Muscle of leg (tissue), 3 donors: ENCODE measurements at regions not wholly inside any gene's neighbourhood (a gene's known extent, or its start where the extent isn't known, plus 50 kb on each side); places are given as distances from the start of the nearest gene placed in this dataset.

Experiments used
- DNase-seq: peaks from one replicate; pipeline ENCODE4 v3.0.0; 2013
- H3K27ac ChIP-seq: one replicate; pipeline ENCODE4 v1.5.1; 2013; ENCODE audit warnings: mild to moderate bottlenecking, low read length, control low read depth
- H3K27me3 ChIP-seq: one replicate; pipeline ENCODE4 v1.6.1; 2013; ENCODE audit warnings: low read length; ENCODE audit not compliant: control insufficient read depth, insufficient read depth
- H3K36me3 ChIP-seq: one replicate; pipeline ENCODE4 v1.6.1; 2013; ENCODE audit warnings: low read length; ENCODE audit not compliant: control insufficient read depth, insufficient read depth
- H3K4me1 ChIP-seq: one replicate; pipeline ENCODE4 v1.6.1; 2013; ENCODE audit warnings: low read length; ENCODE audit not compliant: control insufficient read depth, insufficient read depth
- H3K4me3 ChIP-seq: one replicate; pipeline ENCODE4 v1.5.1; 2013; ENCODE audit warnings: low read length, control low read depth
- H3K9me3 ChIP-seq: replicated peaks from 2 replicates; pipeline ENCODE4 v1.6.1; 2013; ENCODE audit warnings: low read depth, low read length; ENCODE audit not compliant: control insufficient read depth
- WGBS: methylation state at CpG from one replicate; pipeline ENCODE4 v1.1.5; 2013; ENCODE audit warnings: missing lambda C conversion rate; ENCODE audit not compliant: insufficient coverage; 5-methylcytosine and 5-hydroxymethylcytosine counted together

GRCh38 chr6:23016696-23017095 lies 447.3 kb downstream of the HDGFL1 start:
- Histone ChIP-seq H3K27ac (no peak overlapping the region), H3K27me3 (no peaks in the 10 kb centered on the region), H3K4me3 (no peak overlapping the region), H3K4me1 (no peaks in the 10 kb centered on the region), H3K9me3 (no peaks in the 10 kb centered on the region), H3K36me3 (no peaks in the 10 kb centered on the region)
- WGBS = no CpG with 5 or more reads among the region's 2 CpGs
- peak; percentile 38 for DNase-seq

- no peaks in the 10 kb centered on the region for H3K4me1 ChIP-seq
- H3K4me3 ChIP-seq = no peak overlapping the region
Measured at GRCh38 chr6:23021487-23021886, 452.1 kb downstream of the HDGFL1 start.

GRCh38 chr6:23027281-23027680 lies 457.9 kb downstream of the HDGFL1 start:
- no peaks in the 10 kb centered on the region for H3K4me1 ChIP-seq
- H3K4me3 ChIP-seq = no peak overlapping the region
- no peak for DNase-seq
- 59% methylated on average over 2 of the region's 5 CpGs for WGBS
- no peak overlapping the region for H3K27ac ChIP-seq
- H3K9me3 ChIP-seq = no peaks in the 10 kb centered on the region
- H3K36me3 ChIP-seq = no peaks in the 10 kb centered on the region
- H3K27me3 ChIP-seq = no peaks in the 10 kb centered on the region

More at GRCh38 chr6:23021487-23021886, 452.1 kb downstream of the HDGFL1 start:
- no peaks in the 10 kb centered on the region for H3K36me3 ChIP-seq
- no peaks in the 10 kb centered on the region for H3K9me3 ChIP-seq
- no peak for DNase-seq
- H3K27me3 ChIP-seq = no peaks in the 10 kb centered on the region
- no peak overlapping the region for H3K27ac ChIP-seq

GRCh38 chr6:23031986-23032385 lies 462.6 kb downstream of the HDGFL1 start:
- H3K4me1 ChIP-seq = peaks cover 3% of the 10 kb centered on the region
- H3K27me3 ChIP-seq = no peaks in the 10 kb centered on the region
- no peaks in the 10 kb centered on the region for H3K9me3 ChIP-seq
- no CpG with 5 or more reads among the region's 2 CpGs for WGBS
- H3K27ac ChIP-seq = no peak overlapping the region
- DNase-seq = no peak
- H3K4me3 ChIP-seq = no peak overlapping the region
- no peaks in the 10 kb centered on the region for H3K36me3 ChIP-seq

- Histone ChIP-seq H3K27me3 (no peaks in the 10 kb centered on the region), H3K4me3 (no peak overlapping the region), H3K4me1 (peaks cover 4% of the 10 kb centered on the region), H3K27ac (no peak overlapping the region), H3K36me3 (no peaks in the 10 kb centered on the region), H3K9me3 (no peaks in the 10 kb centered on the region)
- no CpG with 5 or more reads among the region's 2 CpGs for WGBS
- no peak for DNase-seq
Measured at GRCh38 chr6:23034926-23035325, 465.6 kb downstream of the HDGFL1 start.

- H3K27ac ChIP-seq = peak overlapping the region; percentile 20
- peak; percentile 31 for DNase-seq
- H3K9me3 ChIP-seq = no peaks in the 10 kb centered on the region
- H3K27me3 ChIP-seq = no peaks in the 10 kb centered on the region
- H3K4me3 ChIP-seq = no peak overlapping the region
- no peaks in the 10 kb centered on the region for H3K36me3 ChIP-seq
- WGBS = 42% methylated on average over 4 of the region's 4 CpGs
- H3K4me1 ChIP-seq = peaks cover 4% of the 10 kb centered on the region
Measured at GRCh38 chr6:23036406-23036983, 467.1 kb downstream of the HDGFL1 start.

- Histone ChIP-seq H3K4me3 (no peak overlapping the region), H3K4me1 (peaks cover 4% of the 10 kb centered on the region), H3K27ac (no peak overlapping the region), H3K36me3 (no peaks in the 10 kb centered on the region), H3K27me3 (no peaks in the 10 kb centered on the region), H3K9me3 (no peaks in the 10 kb centered on the region)
- 40% methylated on average over 1 of the region's 1 CpG for WGBS
- DNase-seq = no peak
Measured at GRCh38 chr6:23040899-23041298, 471.5 kb downstream of the HDGFL1 start.

GRCh38 chr6:23045280-23045679 lies 475.9 kb downstream of the HDGFL1 start:
- Histone ChIP-seq H3K4me3 (no peak overlapping the region), H3K27ac (no peak overlapping the region), H3K4me1 (no peaks in the 10 kb centered on the region), H3K36me3 (no peaks in the 10 kb centered on the region), H3K9me3 (no peaks in the 10 kb centered on the region), H3K27me3 (no peaks in the 10 kb centered on the region)
- no peak for DNase-seq

- Histone ChIP-seq H3K27ac (no peak overlapping the region), H3K36me3 (no peaks in the 10 kb centered on the region), H3K4me1 (no peaks in the 10 kb centered on the region), H3K4me3 (no peak overlapping the region), H3K9me3 (peaks cover 2% of the 10 kb centered on the region), H3K27me3 (no peaks in the 10 kb centered on the region)
- 88% methylated on average over 2 of the region's 4 CpGs for WGBS
- peak; percentile 32 for DNase-seq
Measured at GRCh38 chr6:23055523-23055922, 486.2 kb downstream of the HDGFL1 start.

- Histone ChIP-seq H3K27ac (no peak overlapping the region), H3K9me3 (peaks cover 8% of the 10 kb centered on the region), H3K4me1 (no peaks in the 10 kb centered on the region), H3K27me3 (no peaks in the 10 kb centered on the region), H3K4me3 (no peak overlapping the region), H3K36me3 (no peaks in the 10 kb centered on the region)
- peak; percentile 17 for DNase-seq
- WGBS = no CpG with 5 or more reads among the region's 2 CpGs
Measured at GRCh38 chr6:23073821-23074220, 504.5 kb downstream of the HDGFL1 start.

GRCh38 chr6:23077772-23078171 lies 508.4 kb downstream of the HDGFL1 start:
- H3K36me3 ChIP-seq = no peaks in the 10 kb centered on the region
- no peaks in the 10 kb centered on the region for H3K27me3 ChIP-seq
- no peaks in the 10 kb centered on the region for H3K9me3 ChIP-seq
- WGBS = 52% methylated on average over 2 of the region's 3 CpGs
- H3K4me1 ChIP-seq = no peaks in the 10 kb centered on the region
- no peak for DNase-seq
- H3K27ac ChIP-seq = no peak overlapping the region
- no peak overlapping the region for H3K4me3 ChIP-seq
